ENCODE measurements at regions not wholly inside any gene's neighbourhood (a gene's known extent, or its start where the extent isn't known, plus 50 kb on each side); places are given as distances from the start of the nearest gene placed in this dataset.

DNA sequence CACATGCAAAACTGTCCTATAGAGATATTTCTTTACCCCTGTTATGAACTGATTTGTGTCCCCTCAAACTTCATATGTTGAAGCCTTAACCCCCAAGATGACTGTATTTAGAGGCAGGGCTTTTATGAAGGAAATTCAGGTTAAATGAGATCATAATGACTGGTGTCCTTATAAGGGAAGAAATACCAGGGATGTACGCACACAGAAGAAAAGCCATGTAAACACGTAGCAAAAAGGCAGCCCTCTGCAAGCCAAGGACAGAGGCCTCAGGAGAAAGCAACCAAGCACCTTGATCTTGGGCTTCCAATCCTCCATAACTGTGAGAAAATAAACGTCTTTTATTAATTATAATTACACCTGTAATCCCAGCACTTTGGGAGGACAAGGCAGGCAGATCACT is 101.3 kb upstream of the NDUFV2 start:
- Histone ChIP-seq H3K4me1 (replicated peaks in 1 of 4; ENCODE audit: control insufficient read depth in 3 of 4, insufficient read depth in 4 of 4, low read length in 3 of 4) (peaks cover 0 to 3% (median 0%) of the 10 kb centered on the region in 4 experiments; a peak in 3 of 7 replicates), H3K4me3 (ENCODE audit: extremely low read depth in 1 of 4, insufficient read depth in 2 of 4, low read depth in 3 of 4, low read length in 4 of 4) (no peak overlapping the region)
- POLR2A ChIA-PET (ENCODE audit: partially characterized antibody): no interaction called here
- TF ChIP-seq CREB1 (IDR thresholded peaks at IDR 0.05) (no peak), FOSL1 (IDR thresholded peaks at IDR 0.05; ENCODE audit: insufficient read depth, low read depth, low read length) (no peak), NANOG (IDR thresholded peaks at IDR 0.05; ENCODE audit: insufficient read depth, low read depth, low read length, poor library complexity, severe bottlenecking) (no peak), JUN (IDR thresholded peaks at IDR 0.05; ENCODE audit: low read depth, low read length) (no peak), SIN3A (conservative IDR thresholded peaks at IDR 0.05 in 1 of 2, IDR thresholded peaks at IDR 0.05 in 1 of 2; ENCODE audit: low read depth in 1 of 2, low read length in 2 of 2) (no peak), RXRA (IDR thresholded peaks at IDR 0.05; ENCODE audit: insufficient read depth, low read depth, low read length) (no peak), BRCA1 (IDR thresholded peaks at IDR 0.05; ENCODE audit: low read depth, low read length) (no peak), EGR1 (IDR thresholded peaks at IDR 0.05; ENCODE audit: borderline replicate concordance, low read depth, low read length) (no peak), KDM5A (IDR thresholded peaks at IDR 0.05; ENCODE audit: low read length) (no peak)
- TF ChIP-seq, protein P1, sequence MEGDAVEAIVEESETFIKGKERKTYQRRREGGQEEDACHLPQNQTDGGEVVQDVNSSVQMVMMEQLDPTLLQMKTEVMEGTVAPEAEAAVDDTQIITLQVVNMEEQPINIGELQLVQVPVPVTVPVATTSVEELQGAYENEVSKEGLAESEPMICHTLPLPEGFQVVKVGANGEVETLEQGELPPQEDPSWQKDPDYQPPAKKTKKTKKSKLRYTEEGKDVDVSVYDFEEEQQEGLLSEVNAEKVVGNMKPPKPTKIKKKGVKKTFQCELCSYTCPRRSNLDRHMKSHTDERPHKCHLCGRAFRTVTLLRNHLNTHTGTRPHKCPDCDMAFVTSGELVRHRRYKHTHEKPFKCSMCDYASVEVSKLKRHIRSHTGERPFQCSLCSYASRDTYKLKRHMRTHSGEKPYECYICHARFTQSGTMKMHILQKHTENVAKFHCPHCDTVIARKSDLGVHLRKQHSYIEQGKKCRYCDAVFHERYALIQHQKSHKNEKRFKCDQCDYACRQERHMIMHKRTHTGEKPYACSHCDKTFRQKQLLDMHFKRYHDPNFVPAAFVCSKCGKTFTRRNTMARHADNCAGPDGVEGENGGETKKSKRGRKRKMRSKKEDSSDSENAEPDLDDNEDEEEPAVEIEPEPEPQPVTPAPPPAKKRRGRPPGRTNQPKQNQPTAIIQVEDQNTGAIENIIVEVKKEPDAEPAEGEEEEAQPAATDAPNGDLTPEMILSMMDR (IDR thresholded peaks at IDR 0.05; ENCODE audit: control extremely low read depth in 1 of 3, insufficient read depth in 1 of 3, low read depth in 1 of 3, low read length in 3 of 3): no peak
- TF ChIP-seq, protein P2, sequence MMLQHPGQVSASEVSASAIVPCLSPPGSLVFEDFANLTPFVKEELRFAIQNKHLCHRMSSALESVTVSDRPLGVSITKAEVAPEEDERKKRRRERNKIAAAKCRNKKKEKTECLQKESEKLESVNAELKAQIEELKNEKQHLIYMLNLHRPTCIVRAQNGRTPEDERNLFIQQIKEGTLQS (IDR thresholded peaks at IDR 0.05; ENCODE audit: insufficient read depth, low read depth, low read length): no peak

More for the DNA sequence above, 101.3 kb upstream of the NDUFV2 start:
- CTCF ChIA-PET (ENCODE audit: partially characterized antibody): interaction anchor here (1.1 to 1.3 kb wide), 3 partner anchors 12 to 55 kb away, joined by 3 read pairs; no protein-coding TSS in a partner anchor
- Histone ChIP-seq H3K27me3 (replicated peaks in 1 of 4; ENCODE audit: control insufficient read depth in 3 of 4, extremely low read depth in 1 of 4, insufficient read depth in 3 of 4, low read length in 3 of 4) (no peaks in the 10 kb centered on the region; a peak in 1 of 7 replicates), H3K4ac (replicated peaks; ENCODE audit: insufficient read length, low read depth, low read length) (no peak overlapping the region), H2AFZ (ENCODE audit: low read length) (no peak overlapping the region), H3K18ac (ENCODE audit: extremely low read depth, low read length) (no peak overlapping the region), H3K79me1 (ENCODE audit: low read depth, low read length) (no peaks in the 10 kb centered on the region), H2BK120ac (replicated peaks; ENCODE audit: low read depth, low read length) (no peak overlapping the region), H3K27ac (ENCODE audit: low read depth, low read length) (no peak overlapping the region), H3K23me2 (ENCODE audit: low read depth, low read length) (no peaks in the 10 kb centered on the region), H4K91ac (replicated peaks; ENCODE audit: insufficient read length, low read length) (no peak overlapping the region), H3K9ac (replicated peaks in 1 of 4; ENCODE audit: extremely low read depth in 1 of 4, low read depth in 3 of 4, low read length in 3 of 4) (no peak overlapping the region), H3K56ac (replicated peaks; ENCODE audit: insufficient read length, low read depth, low read length) (no peak overlapping the region), H3K23ac (ENCODE audit: insufficient read length) (no peak overlapping the region), H4K5ac (ENCODE audit: insufficient read length, low read depth, low read length) (no peak overlapping the region), H2BK20ac (ENCODE audit: low read length) (no peak overlapping the region), H3K4me2 (ENCODE audit: insufficient read depth in 1 of 2, low read depth in 2 of 2, low read length in 2 of 2) (no peak overlapping the region), H2BK5ac (ENCODE audit: low read depth, low read length) (no peak overlapping the region), H2BK15ac (ENCODE audit: low read length) (no peak overlapping the region), H4K8ac (ENCODE audit: extremely low read depth, insufficient read depth, low read length) (no peak overlapping the region), H3K36me3 (ENCODE audit: control insufficient read depth in 2 of 4, insufficient read depth in 4 of 4, low read length in 3 of 4) (no peaks in the 10 kb centered on the region), H3K79me2 (ENCODE audit: control insufficient read depth in 1 of 2, insufficient read depth in 2 of 2, low read length in 2 of 2) (no peaks in the 10 kb centered on the region), H3K14ac (ENCODE audit: insufficient read length) (no peak overlapping the region), H4K20me1 (replicated peaks in 1 of 2; ENCODE audit: control insufficient read depth in 1 of 2, insufficient read depth in 2 of 2, low read length in 2 of 2) (no peaks in the 10 kb centered on the region), H3K9me3 (ENCODE audit: insufficient read depth in 2 of 2, low read depth in 1 of 2, low read length in 1 of 2) (no peaks in the 10 kb centered on the region), H2BK12ac (ENCODE audit: low read depth, low read length) (no peak overlapping the region), H2AK5ac (ENCODE audit: low read depth, low read length) (no peak overlapping the region)
- FAIRE-seq (no peak), DNase-seq (ENCODE audit: low read depth in 1 of 2, low spot score in 2 of 2) (no peak)
- 95% methylated on average over 3 of the region's 3 CpGs; no CpG with 5 or more reads in 1 of the 2 experiments for WGBS, 2 experiments (ENCODE audit: extremely low coverage in 1 of 2, insufficient coverage in 1 of 2, insufficient read length in 1 of 2, insufficient replicate concordance in 2 of 2, low coverage in 1 of 2, low lambda C conversion rate in 2 of 2, missing lambda C conversion rate in 1 of 2)

Data from H1 (cell line).